WI38 (cell line): ENCODE measurements at regions not wholly inside any gene's neighbourhood (a gene's known extent, or its start where the extent isn't known, plus 50 kb on each side); places are given as distances from the start of the nearest gene placed in this dataset.

ENCODE experiments used
- H3K4me3 ChIP-seq: 2 replicates; pipeline ENCODE4 v1.5.1; 2011; ENCODE audit warnings: low read depth, mild to moderate bottlenecking, control low read depth, low read length
- CTCF ChIP-seq: IDR thresholded peaks from 2 replicates; pipeline ENCODE4 v1.5.1; 2012; ENCODE audit warnings: low read depth, mild to moderate bottlenecking, control low read depth, low read length

GRCh38 chr14:98893675-98894074, 378.3 kb downstream of the BCL11B start:
- no peak overlapping the region for H3K4me3 ChIP-seq
- no peak for TF ChIP-seq CTCF

- no peak for TF ChIP-seq CTCF
- no peak overlapping the region for H3K4me3 ChIP-seq
Observed at GRCh38 chr14:98894600-98894999, 377.4 kb downstream of the BCL11B start.

GRCh38 chr14:98896449-98896848, 375.5 kb downstream of the BCL11B start:
- no peak for TF ChIP-seq CTCF
- no peak overlapping the region for H3K4me3 ChIP-seq

GRCh38 chr14:98897605-98898309, 374.2 kb downstream of the BCL11B start:
- H3K4me3 ChIP-seq, result no peak overlapping the region
- TF ChIP-seq CTCF, result no peak

- TF ChIP-seq CTCF, result no peak
- no peak overlapping the region for H3K4me3 ChIP-seq
Observed at GRCh38 chr14:98899441-98899840, 372.6 kb downstream of the BCL11B start.

- TF ChIP-seq CTCF, result no peak
Observed at GRCh38 chr14:98900236-98900635, 371.8 kb downstream of the BCL11B start.

GRCh38 chr14:98900798-98901197, 371.2 kb downstream of the BCL11B start:
- TF ChIP-seq CTCF, result no peak

More at GRCh38 chr14:98900236-98900635, 371.8 kb downstream of the BCL11B start:
- H3K4me3 ChIP-seq, result no peak overlapping the region

More at GRCh38 chr14:98900798-98901197, 371.2 kb downstream of the BCL11B start:
- no peak overlapping the region for H3K4me3 ChIP-seq
